ENCODE measurements at regions not wholly inside any gene's neighbourhood (a gene's known extent, or its start where the extent isn't known, plus 50 kb on each side); places are given as distances from the start of the nearest gene placed in this dataset.

- Histone ChIP-seq H3K9me3 (replicated peaks; ENCODE audit: insufficient read depth, low read length) (no peaks in the 10 kb centered on the region), H3F3A (ENCODE audit: insufficient read depth, low read length) (no peaks in the 10 kb centered on the region), H3K9me2 (replicated peaks; ENCODE audit: insufficient read depth, low read length) (no peaks in the 10 kb centered on the region), H3K9ac (ENCODE audit: low read length) (no peak overlapping the region), H3K4me1 (ENCODE audit: low read length) (no peaks in the 10 kb centered on the region), H3K79me2 (ENCODE audit: low read length) (no peaks in the 10 kb centered on the region), H3K36me3 (replicated peaks; ENCODE audit: insufficient read depth, low read length) (no peaks in the 10 kb centered on the region), H3K4me3 (ENCODE audit: low read length) (no peak overlapping the region), H4K20me1 (ENCODE audit: insufficient read depth, low read length) (no peaks in the 10 kb centered on the region), H3K27ac (ENCODE audit: low read length) (no peak overlapping the region), H2AFZ (ENCODE audit: low read length) (no peak overlapping the region), H3K4me2 (ENCODE audit: low read depth, low read length) (no peak overlapping the region), H3K27me3 (replicated peaks; ENCODE audit: insufficient read depth, low read length) (no peaks in the 10 kb centered on the region; the same call in 1 of the 2 replicates)
- DNase-seq, result no peak
- TF ChIP-seq EZH2 (optimal IDR thresholded peaks at IDR 0.05; ENCODE audit: low read depth, low read length), result no peak
These were observed 357.2 kb upstream of the ZNF507 start for GRCh38 chr19:31988256-31988655.

GRCh38 chr19:31991984-31992655 is 353.3 kb upstream of the ZNF507 start:
- Histone ChIP-seq H2AFZ (ENCODE audit: low read length) (no peak overlapping the region), H3K27ac (ENCODE audit: low read length) (no peak overlapping the region), H3K79me2 (ENCODE audit: low read length) (no peaks in the 10 kb centered on the region), H3K9ac (ENCODE audit: low read length) (no peak overlapping the region), H3K27me3 (replicated peaks; ENCODE audit: insufficient read depth, low read length) (peaks cover 10% of the 10 kb centered on the region; the same call in 1 of the 2 replicates), H3K4me2 (ENCODE audit: low read depth, low read length) (no peak overlapping the region), H3K4me1 (ENCODE audit: low read length) (no peaks in the 10 kb centered on the region), H3K36me3 (replicated peaks; ENCODE audit: insufficient read depth, low read length) (no peaks in the 10 kb centered on the region), H3K9me2 (replicated peaks; ENCODE audit: insufficient read depth, low read length) (no peaks in the 10 kb centered on the region), H3F3A (ENCODE audit: insufficient read depth, low read length) (no peaks in the 10 kb centered on the region), H4K20me1 (ENCODE audit: insufficient read depth, low read length) (no peaks in the 10 kb centered on the region), H3K4me3 (ENCODE audit: low read length) (no peak overlapping the region), H3K9me3 (replicated peaks; ENCODE audit: insufficient read depth, low read length) (no peaks in the 10 kb centered on the region)
- no peak for DNase-seq
- TF ChIP-seq CTCF (IDR thresholded peaks at IDR 0.05; ENCODE audit: low read length) (no peak), EZH2 (optimal IDR thresholded peaks at IDR 0.05; ENCODE audit: low read depth, low read length) (no peak), EZH2phosphoT487 (IDR thresholded peaks at IDR 0.05; ENCODE audit: low read length) (no peak)

GRCh38 chr19:31992750-31993149 is 352.7 kb upstream of the ZNF507 start:
- H2AFZ ChIP-seq (ENCODE audit: low read length), result no peak overlapping the region
- no peak overlapping the region for H3K4me3 ChIP-seq (ENCODE audit: low read length)
- no peaks in the 10 kb centered on the region for H3K9me3 ChIP-seq (replicated peaks; ENCODE audit: insufficient read depth, low read length)

More at GRCh38 chr19:31992750-31993149, 352.7 kb upstream of the ZNF507 start:
- Histone ChIP-seq H4K20me1 (ENCODE audit: insufficient read depth, low read length) (no peaks in the 10 kb centered on the region), H3K9ac (ENCODE audit: low read length) (no peak overlapping the region), H3F3A (ENCODE audit: insufficient read depth, low read length) (no peaks in the 10 kb centered on the region), H3K79me2 (ENCODE audit: low read length) (no peaks in the 10 kb centered on the region), H3K27me3 (replicated peaks; ENCODE audit: insufficient read depth, low read length) (peaks cover 10% of the 10 kb centered on the region; the same call in 1 of the 2 replicates), H3K36me3 (replicated peaks; ENCODE audit: insufficient read depth, low read length) (no peaks in the 10 kb centered on the region), H3K4me1 (ENCODE audit: low read length) (no peaks in the 10 kb centered on the region), H3K27ac (ENCODE audit: low read length) (no peak overlapping the region), H3K4me2 (ENCODE audit: low read depth, low read length) (no peak overlapping the region), H3K9me2 (replicated peaks; ENCODE audit: insufficient read depth, low read length) (no peaks in the 10 kb centered on the region)
- DNase-seq, result no peak
- TF ChIP-seq EZH2phosphoT487 (IDR thresholded peaks at IDR 0.05; ENCODE audit: low read length), result no peak
- TF ChIP-seq EZH2 (optimal IDR thresholded peaks at IDR 0.05; ENCODE audit: low read depth, low read length), result no peak
- no peak for TF ChIP-seq CTCF (IDR thresholded peaks at IDR 0.05; ENCODE audit: low read length)

Measured in MM.1S (cell line).